Fibroblast of lung (primary cell): ENCODE measurements at regions not wholly inside any gene's neighbourhood (a gene's known extent, or its start where the extent isn't known, plus 50 kb on each side); places are given as distances from the start of the nearest gene placed in this dataset.
A peak's percentile ranks its signal among the peaks of the same experiment; 100 is the strongest.

ENCODE experiments used
- EZH2 ChIP-seq: IDR thresholded peaks from 2 replicates; pipeline ENCODE4 v1.5.1; 2012; ENCODE audit warnings: low read length, control low read depth, mild to moderate bottlenecking; ENCODE audit errors: missing control alignments
- TF ChIP-seq, protein P1 (sequence below), 2 donors: IDR thresholded peaks in 1 of 2; conservative IDR thresholded peaks in 1 of 2; 1 replicate in 1 of 2; 2 replicates in 1 of 2; pipeline ENCODE4 v1.5.1; 2011 to 2012; ENCODE audit warnings: low read length in 2 of 2, control low read depth in 1 of 2, inconsistent platforms in 1 of 2, low read depth in 1 of 2, mild to moderate bottlenecking in 1 of 2

GRCh38 chr3:177816667-177817208 lies 619.5 kb upstream of the TBL1XR1 start:
- TF ChIP-seq, protein P1, sequence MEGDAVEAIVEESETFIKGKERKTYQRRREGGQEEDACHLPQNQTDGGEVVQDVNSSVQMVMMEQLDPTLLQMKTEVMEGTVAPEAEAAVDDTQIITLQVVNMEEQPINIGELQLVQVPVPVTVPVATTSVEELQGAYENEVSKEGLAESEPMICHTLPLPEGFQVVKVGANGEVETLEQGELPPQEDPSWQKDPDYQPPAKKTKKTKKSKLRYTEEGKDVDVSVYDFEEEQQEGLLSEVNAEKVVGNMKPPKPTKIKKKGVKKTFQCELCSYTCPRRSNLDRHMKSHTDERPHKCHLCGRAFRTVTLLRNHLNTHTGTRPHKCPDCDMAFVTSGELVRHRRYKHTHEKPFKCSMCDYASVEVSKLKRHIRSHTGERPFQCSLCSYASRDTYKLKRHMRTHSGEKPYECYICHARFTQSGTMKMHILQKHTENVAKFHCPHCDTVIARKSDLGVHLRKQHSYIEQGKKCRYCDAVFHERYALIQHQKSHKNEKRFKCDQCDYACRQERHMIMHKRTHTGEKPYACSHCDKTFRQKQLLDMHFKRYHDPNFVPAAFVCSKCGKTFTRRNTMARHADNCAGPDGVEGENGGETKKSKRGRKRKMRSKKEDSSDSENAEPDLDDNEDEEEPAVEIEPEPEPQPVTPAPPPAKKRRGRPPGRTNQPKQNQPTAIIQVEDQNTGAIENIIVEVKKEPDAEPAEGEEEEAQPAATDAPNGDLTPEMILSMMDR (conservative IDR thresholded peaks at IDR 0.05 in 1 of 2, IDR thresholded peaks at IDR 0.05 in 1 of 2; ENCODE audit: low read depth in 1 of 2, low read length in 2 of 2): peak in 1 of 2 donors; percentile 4
- TF ChIP-seq EZH2: no peak
